ENCODE measurements at regions not wholly inside any gene's neighbourhood (a gene's known extent, or its start where the extent isn't known, plus 50 kb on each side); places are given as distances from the start of the nearest gene placed in this dataset.

GRCh38 chr10:76711222-76711997, 926.2 kb downstream of the KCNMA1 start:
- TF ChIP-seq CTCF (IDR thresholded peaks at IDR 0.05) (no peak), POLR2A (IDR thresholded peaks at IDR 0.05) (no peak), POLR2AphosphoS5 (IDR thresholded peaks at IDR 0.05) (no peak)
